Neutrophil (primary cell): ENCODE measurements at regions not wholly inside any gene's neighbourhood (a gene's known extent, or its start where the extent isn't known, plus 50 kb on each side); places are given as distances from the start of the nearest gene placed in this dataset.

Source experiments
- H3K27ac ChIP-seq: fragments of 200-600 bp; sonication (generic); 2 replicates; pipeline ENCODE4 v1.5.1; 2016; ENCODE audit warnings: mild to moderate bottlenecking, moderate library complexity
- H3K27me3 ChIP-seq: fragments of 200-600 bp; sonication (generic); 2 replicates; pipeline ENCODE4 v1.6.0; 2016; ENCODE audit warnings: mild to moderate bottlenecking
- H3K36me3 ChIP-seq: fragments of 200-600 bp; sonication (generic); 2 replicates; pipeline ENCODE4 v1.5.1; 2017
- H3K4me1 ChIP-seq, 2 experiments: fragments of 200-600 bp in 1 of 2; sonication (generic) in 1 of 2; 1 replicate in 1 of 2; 2 replicates in 1 of 2; pipeline versions ENCODE4 v1.5.1 to v1.6.1; 2013 to 2016; ENCODE audit warnings: low read depth in 1 of 2, low read length in 1 of 2, mild to moderate bottlenecking in 1 of 2, moderate library complexity in 1 of 2; ENCODE audit not compliant: control insufficient read depth in 1 of 2, insufficient read depth in 1 of 2
- H3K4me3 ChIP-seq, 2 experiments: fragments of 200-600 bp in 1 of 2; sonication (generic) in 1 of 2; 1 replicate in 1 of 2; 2 replicates in 1 of 2; pipeline ENCODE4 v1.5.1; 2013 to 2016; ENCODE audit warnings: low read depth in 1 of 2, low read length in 1 of 2, mild to moderate bottlenecking in 1 of 2, moderate library complexity in 1 of 2
- H3K9me3 ChIP-seq: fragments of 200-600 bp; sonication (generic); 2 replicates; pipeline ENCODE4 v1.5.1; 2016
- CTCF ChIP-seq: fragments of 200-600 bp; sonication (generic); IDR thresholded peaks from 2 replicates; pipeline ENCODE4 v1.5.1; 2016; ENCODE audit warnings: antibody characterized with exemption

GRCh38 chr3:175985781-175986180 lies 1126.6 kb downstream of the NAALADL2 start:
- Histone ChIP-seq H3K9me3 (no peaks in the 10 kb centered on the region), H3K4me1 (no peaks in the 10 kb centered on the region), H3K27me3 (no peaks in the 10 kb centered on the region), H3K36me3 (no peaks in the 10 kb centered on the region), H3K4me3 (no peak overlapping the region), H3K27ac (no peak overlapping the region)
- no peak for TF ChIP-seq CTCF

- no peak for TF ChIP-seq CTCF
- no peak overlapping the region for H3K4me3 ChIP-seq
- H3K9me3 ChIP-seq, result no peaks in the 10 kb centered on the region
- no peak overlapping the region for H3K27ac ChIP-seq
- no peaks in the 10 kb centered on the region for H3K27me3 ChIP-seq
- H3K36me3 ChIP-seq, result no peaks in the 10 kb centered on the region
- no peaks in the 10 kb centered on the region for H3K4me1 ChIP-seq
These were observed 1124.2 kb downstream of the NAALADL2 start for GRCh38 chr3:175983379-175983778.

GRCh38 chr3:175980486-175981090 lies 1121.5 kb downstream of the NAALADL2 start:
- H3K4me1 ChIP-seq, result no peaks in the 10 kb centered on the region
- no peaks in the 10 kb centered on the region for H3K27me3 ChIP-seq
- no peaks in the 10 kb centered on the region for H3K36me3 ChIP-seq
- no peak for TF ChIP-seq CTCF
- H3K4me3 ChIP-seq, result no peak overlapping the region
- no peaks in the 10 kb centered on the region for H3K9me3 ChIP-seq
- no peak overlapping the region for H3K27ac ChIP-seq

- Histone ChIP-seq H3K27me3 (no peaks in the 10 kb centered on the region), H3K9me3 (no peaks in the 10 kb centered on the region), H3K36me3 (no peaks in the 10 kb centered on the region), H3K27ac (no peak overlapping the region), H3K4me3 (no peak overlapping the region), H3K4me1 (no peaks in the 10 kb centered on the region)
- no peak for TF ChIP-seq CTCF
These were observed 1119.0 kb downstream of the NAALADL2 start for GRCh38 chr3:175977968-175978752.

- no peaks in the 10 kb centered on the region for H3K36me3 ChIP-seq
- no peak overlapping the region for H3K4me3 ChIP-seq
- H3K9me3 ChIP-seq, result no peaks in the 10 kb centered on the region
- TF ChIP-seq CTCF, result no peak
- no peaks in the 10 kb centered on the region for H3K4me1 ChIP-seq
- H3K27ac ChIP-seq, result no peak overlapping the region
- H3K27me3 ChIP-seq, result no peaks in the 10 kb centered on the region
These were observed 1110.3 kb downstream of the NAALADL2 start for GRCh38 chr3:175969456-175969855.
